A673 (cell line): ENCODE measurements at regions not wholly inside any gene's neighbourhood (a gene's known extent, or its start where the extent isn't known, plus 50 kb on each side); places are given as distances from the start of the nearest gene placed in this dataset.

Experiments
- BruUV-seq: library from RNA; stranded (reverse); fragments of 400-500 nt; replicated peaks from 2 replicates; lab custom pipeline; 2021; lab: Mats Ljungman, UMichigan
- CTCF ChIA-PET: fragments of 300-600 bp; sonication (Branson Sonifier 250); formaldehyde crosslinking; loops from one replicate; lab custom pipeline; 2022; ENCODE audit warnings: antibody characterized with exemption; lab: Charles Lee
- POLR2A ChIA-PET: fragments of 300-600 bp; sonication (Branson Sonifier 250); formaldehyde crosslinking; loops from one replicate; lab custom pipeline; 2022; ENCODE audit warnings: antibody characterized with exemption; ENCODE audit not compliant: low non-redundant PET; lab: Charles Lee
- DNase-seq: peaks from one replicate; pipeline ENCODE4 v3.0.0-alpha.2; 2015; ENCODE audit warnings: low spot score
- H3K27ac ChIP-seq: fragments of 200-600 bp; sonication (generic); 2 replicates; pipeline ENCODE4 v1.5.1; 2016; ENCODE audit warnings: mixed run types, low read depth, mild to moderate bottlenecking, mixed read lengths, antibody characterized with exemption, low read length; ENCODE audit not compliant: poor library complexity, severe bottlenecking
- H3K27me3 ChIP-seq: fragments of 200-600 bp; sonication (generic); replicated peaks from 2 replicates; pipeline ENCODE4 v1.6.1; 2017; ENCODE audit warnings: mixed run types, low read depth, mild to moderate bottlenecking, mixed read lengths, antibody characterized with exemption, low read length; ENCODE audit not compliant: insufficient read depth, poor library complexity
- H3K36me3 ChIP-seq: fragments of 200-600 bp; sonication (generic); 2 replicates; pipeline ENCODE4 v1.6.1; 2016; ENCODE audit warnings: mixed run types, mild to moderate bottlenecking, mixed read lengths, antibody characterized with exemption, low read length; ENCODE audit not compliant: insufficient read depth, poor library complexity, severe bottlenecking
- H3K4me1 ChIP-seq: fragments of 200-600 bp; sonication (generic); 2 replicates; pipeline ENCODE4 v1.6.1; 2017; ENCODE audit warnings: mixed run types, mild to moderate bottlenecking, mixed read lengths, antibody characterized with exemption, low read length; ENCODE audit not compliant: insufficient read depth, poor library complexity, severe bottlenecking
- H3K4me3 ChIP-seq: fragments of 200-600 bp; sonication (generic); 2 replicates; pipeline ENCODE4 v1.5.1; 2016; ENCODE audit warnings: low read depth, mixed run types, mild to moderate bottlenecking, mixed read lengths, low read length; ENCODE audit not compliant: poor library complexity, severe bottlenecking
- H3K9me3 ChIP-seq: fragments of 200-600 bp; sonication (generic); 2 replicates; pipeline ENCODE4 v1.6.1; 2016; ENCODE audit warnings: mixed run types, low read depth, mild to moderate bottlenecking, mixed read lengths, antibody characterized with exemption, low read length; ENCODE audit not compliant: poor library complexity, severe bottlenecking
- CTCF ChIP-seq: fragments of 300-800, 200-600 bp; sonication (generic); conservative IDR thresholded peaks from 2 replicates; pipeline ENCODE4 v1.5.1; 2017; ENCODE audit warnings: low read depth, mild to moderate bottlenecking, antibody characterized with exemption, low read length, moderate library complexity, mixed read lengths
- EZH2 ChIP-seq: fragments of 200-600 bp; sonication (generic); IDR thresholded peaks from 2 replicates; pipeline ENCODE4 v1.6.1; 2017; ENCODE audit warnings: borderline replicate concordance, low read depth, mild to moderate bottlenecking, mixed read lengths, antibody characterized with exemption, low read length; ENCODE audit not compliant: poor library complexity, severe bottlenecking
- intact Hi-C: fragments of 100-400 bp; cut with micrococcal nuclease; formaldehyde crosslinking; loops from one replicate; pipeline ENCODE4 v1.10.0; 2022; ENCODE audit not compliant: unreplicated experiment

- ChIA-PET CTCF (no interaction called here), POLR2A (no interaction called here)
- Histone ChIP-seq H3K27me3 (no peaks in the 10 kb centered on the region), H3K36me3 (peaks cover 6% of the 10 kb centered on the region), H3K4me1 (no peaks in the 10 kb centered on the region), H3K9me3 (no peaks in the 10 kb centered on the region), H3K27ac (no peak overlapping the region), H3K4me3 (no peak overlapping the region)
- intact Hi-C loops: no loop called here
- no peak for DNase-seq
- BruUV-seq: no TSS peak
- TF ChIP-seq CTCF: no peak
- no peak for TF ChIP-seq EZH2
Observed at GRCh38 chr22:48705917-48706605, 1121.6 kb downstream of the BRD1 start.

DNA sequence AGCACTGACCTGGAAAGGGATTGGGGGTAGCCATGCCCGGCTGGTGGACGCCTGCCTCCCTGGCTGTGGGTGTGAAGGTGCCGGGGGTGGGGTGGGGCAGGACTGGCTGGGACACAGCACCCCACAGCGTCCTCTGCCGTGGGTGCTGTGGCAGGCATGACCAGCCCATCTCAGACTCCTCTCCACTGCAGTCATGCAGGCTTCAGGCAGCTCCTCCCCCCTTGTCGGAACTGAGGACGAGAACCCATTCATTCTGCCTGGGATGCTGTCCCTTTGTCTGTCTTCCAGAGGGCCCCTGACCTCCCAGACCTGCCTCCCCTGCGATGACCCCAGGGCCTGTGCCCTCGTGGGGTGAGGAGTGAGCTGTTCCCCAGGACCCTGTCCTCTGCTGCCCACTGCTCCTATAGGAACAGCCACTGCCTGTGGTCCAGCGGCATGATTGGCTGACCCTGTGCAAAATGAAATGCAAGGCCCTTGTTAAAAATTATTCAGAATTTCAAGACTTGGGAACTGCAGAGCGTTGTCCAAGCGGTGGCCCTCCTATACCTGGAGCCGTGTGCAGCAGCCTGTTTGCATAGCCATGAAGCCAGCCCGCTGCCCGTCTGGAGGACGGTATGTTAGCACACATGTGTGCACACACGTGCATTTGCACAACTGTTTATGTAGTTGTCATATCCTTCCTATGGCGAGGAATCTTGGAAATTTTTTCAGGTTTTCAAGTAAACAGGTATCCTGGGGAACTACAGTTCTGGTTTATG is 1122.3 kb downstream of the BRD1 start:
- Histone ChIP-seq H3K27me3 (no peaks in the 10 kb centered on the region), H3K27ac (no peak overlapping the region), H3K4me3 (no peak overlapping the region), H3K4me1 (peaks cover 4% of the 10 kb centered on the region), H3K36me3 (peaks cover 6% of the 10 kb centered on the region), H3K9me3 (no peaks in the 10 kb centered on the region)
- CTCF ChIA-PET: no interaction called here
- intact Hi-C loops: no loop called here
- no peak for DNase-seq
- TF ChIP-seq CTCF (no peak), EZH2 (no peak)
- POLR2A ChIA-PET: no interaction called here
- no TSS peak for BruUV-seq

DNA sequence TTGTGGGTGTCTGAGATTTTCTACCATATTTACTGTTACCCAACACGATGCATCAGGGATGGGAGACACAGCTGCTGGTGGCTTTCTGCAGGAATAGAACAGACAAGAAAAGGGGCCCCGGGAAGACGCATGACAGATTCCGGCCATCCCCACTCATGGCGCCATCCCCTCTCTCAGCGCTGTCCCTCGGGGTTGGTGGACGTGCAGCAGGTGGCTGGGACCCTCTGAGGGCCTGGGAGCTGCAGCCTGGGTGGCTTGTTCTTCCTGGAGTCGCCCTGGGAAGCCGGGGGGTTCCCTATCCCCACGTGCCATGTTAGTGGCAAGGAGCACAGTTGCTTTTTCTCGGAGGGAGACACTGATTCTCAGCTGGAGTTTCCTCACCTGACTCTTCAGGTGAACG is 1123.3 kb downstream of the BRD1 start:
- no peak overlapping the region for H3K27ac ChIP-seq
- peaks cover 10% of the 10 kb centered on the region for H3K4me1 ChIP-seq
- no peak overlapping the region for H3K4me3 ChIP-seq
- H3K9me3 ChIP-seq: no peaks in the 10 kb centered on the region
- TF ChIP-seq CTCF: no peak
- no peak for DNase-seq
- no peaks in the 10 kb centered on the region for H3K27me3 ChIP-seq
- POLR2A ChIA-PET: no interaction called here
- CTCF ChIA-PET: no interaction called here
- BruUV-seq: no TSS peak
- peaks cover 6% of the 10 kb centered on the region for H3K36me3 ChIP-seq
- intact Hi-C loops: no loop called here
